HG03103 (cell line): ENCODE measurements at regions not wholly inside any gene's neighbourhood (a gene's known extent, or its start where the extent isn't known, plus 50 kb on each side); places are given as distances from the start of the nearest gene placed in this dataset.

ENCODE experiments used
- ATAC-seq: cut with Tn5 transposase; IDR thresholded peaks from one replicate; pipeline ENCODE4 v1.9.1; 2021; ENCODE audit warnings: low read depth; ENCODE audit not compliant: unreplicated experiment

DNA sequence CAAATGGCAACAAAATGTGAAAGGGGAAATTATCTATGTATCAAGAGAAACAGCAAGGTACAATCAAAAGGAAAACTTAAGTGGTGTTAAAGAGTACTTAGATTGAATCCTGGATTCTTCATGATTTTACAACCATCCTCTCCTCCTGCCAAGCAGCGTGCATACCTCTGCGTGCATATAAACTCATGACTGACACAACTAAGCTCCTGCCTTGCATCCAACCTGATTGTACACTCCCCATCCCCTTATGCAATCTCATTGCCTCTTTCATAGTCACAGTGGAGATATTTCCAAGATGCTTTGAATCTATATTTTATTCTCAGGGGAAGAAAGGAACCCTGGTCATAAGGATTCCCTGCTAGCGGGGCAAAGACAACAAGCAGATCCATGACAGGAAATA, 499.9 kb downstream of the KCTD12 start:
- ATAC-seq: no peak

DNA sequence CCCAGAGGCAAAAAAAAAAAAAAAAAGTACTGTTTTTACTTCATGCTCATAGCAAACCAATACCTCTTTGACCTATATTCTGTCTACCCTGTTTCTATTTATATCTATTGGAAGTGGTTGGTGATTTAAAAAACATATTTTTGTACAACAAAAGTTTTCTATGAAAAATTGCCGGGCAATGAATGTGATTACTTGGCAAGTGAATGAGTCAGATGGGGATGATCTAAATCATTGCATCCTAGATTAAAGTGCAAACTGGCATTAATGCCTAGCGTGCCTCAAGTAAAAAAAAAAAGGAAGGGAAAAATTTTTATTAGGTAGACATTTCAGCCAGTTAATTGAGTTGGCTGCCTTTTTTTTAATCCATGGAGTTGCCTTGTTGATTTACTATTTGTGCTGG, 500.6 kb downstream of the KCTD12 start:
- no peak for ATAC-seq

DNA sequence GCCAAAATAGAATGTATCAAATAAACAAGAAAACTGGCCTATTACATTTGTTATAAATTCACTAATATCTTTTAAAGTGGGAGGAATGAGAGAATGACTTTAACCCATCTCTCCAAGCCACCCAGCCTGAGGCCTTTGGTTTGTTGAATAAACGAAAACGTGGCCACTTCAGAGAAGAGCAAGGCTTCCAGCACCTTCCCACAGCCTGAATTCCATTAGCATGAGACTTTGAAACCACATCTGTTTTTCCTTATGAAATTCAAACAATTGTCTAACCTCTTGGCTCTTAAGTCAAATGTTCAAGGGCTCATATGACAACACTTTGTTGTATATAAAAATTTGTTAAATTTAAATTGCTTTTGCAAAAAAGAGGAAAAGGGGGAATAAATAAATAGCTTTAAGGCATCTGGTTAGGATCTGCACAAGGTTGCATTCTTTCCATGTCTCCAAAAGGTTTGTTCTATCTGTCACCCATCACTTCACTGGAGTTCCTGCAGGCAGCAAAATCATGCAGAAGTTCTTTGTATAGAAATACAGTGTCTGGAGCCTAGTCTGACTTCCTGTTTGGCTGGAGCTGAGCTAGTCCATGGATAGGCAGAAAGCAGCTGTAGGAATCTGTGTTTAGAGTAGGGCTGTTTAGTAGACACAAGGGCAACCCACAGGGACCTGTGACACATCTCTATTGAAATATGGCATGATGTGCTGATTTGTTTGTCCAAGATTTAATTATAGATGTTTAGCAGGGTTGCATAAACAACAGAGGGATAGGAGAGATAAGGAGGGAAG, 502.3 kb downstream of the KCTD12 start:
- ATAC-seq: no peak

DNA sequence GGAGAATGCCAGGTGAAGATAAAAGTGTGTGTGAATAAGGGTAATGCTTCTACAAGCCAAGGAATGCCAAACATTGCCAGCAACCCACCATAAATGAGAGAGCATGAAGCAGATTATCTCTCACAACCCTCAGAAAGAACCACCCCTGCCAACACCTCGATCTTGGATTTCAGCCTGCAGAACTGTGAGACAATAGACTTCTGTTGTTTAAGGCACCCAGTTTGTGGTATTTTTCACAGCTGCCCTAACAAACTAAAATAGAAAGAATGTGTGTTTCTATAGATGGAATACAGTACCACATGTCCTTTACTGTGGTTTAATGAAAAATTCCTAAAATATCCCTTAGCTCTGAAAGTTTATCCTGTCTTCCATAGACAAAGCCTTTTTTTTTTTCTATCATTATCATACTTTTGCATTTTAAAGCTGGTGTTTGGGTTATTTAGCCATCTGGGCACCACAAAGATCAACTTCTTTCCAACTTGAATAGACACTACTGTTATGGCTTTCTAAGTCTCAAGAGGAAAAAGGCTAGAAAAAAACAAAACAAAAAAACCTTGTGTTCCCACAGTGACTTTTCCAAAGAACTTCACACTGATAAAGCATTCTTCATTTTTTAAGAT, 505.6 kb downstream of the KCTD12 start:
- ATAC-seq: no peak

DNA sequence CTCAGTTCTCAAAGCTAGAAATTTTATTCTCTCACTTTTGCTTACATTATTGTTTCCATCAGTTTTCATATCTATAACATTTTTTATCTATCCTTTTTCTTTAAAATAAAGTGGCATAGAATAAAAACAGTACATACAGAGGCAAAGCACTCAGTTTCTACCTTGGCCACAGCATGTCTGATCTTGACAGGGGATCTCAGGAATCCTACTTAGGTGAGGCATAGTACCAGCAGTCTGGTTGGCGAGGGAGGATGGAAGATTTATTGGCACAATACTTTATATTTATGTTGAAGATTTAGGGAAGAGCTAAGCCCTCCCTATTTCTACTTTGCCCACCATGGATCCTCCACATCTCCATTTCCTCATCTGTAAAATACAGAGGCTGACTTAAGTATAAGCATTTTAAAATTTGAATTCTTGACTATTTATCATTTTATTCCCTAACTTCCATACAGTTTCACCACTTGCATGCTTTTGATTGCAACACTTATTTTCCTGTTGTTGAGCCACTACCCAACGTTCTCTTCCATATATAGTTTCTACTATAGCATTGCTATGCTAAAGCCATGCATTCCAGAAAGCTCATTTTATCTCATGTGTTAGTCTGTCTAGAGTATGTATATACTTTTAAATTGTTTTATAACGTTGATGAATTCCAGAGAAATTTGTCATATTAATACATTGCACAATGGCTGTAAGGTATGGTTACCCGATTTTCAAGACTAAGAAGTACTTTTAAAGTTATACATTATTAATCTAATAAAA, 506.7 kb downstream of the KCTD12 start:
- ATAC-seq: no peak

DNA sequence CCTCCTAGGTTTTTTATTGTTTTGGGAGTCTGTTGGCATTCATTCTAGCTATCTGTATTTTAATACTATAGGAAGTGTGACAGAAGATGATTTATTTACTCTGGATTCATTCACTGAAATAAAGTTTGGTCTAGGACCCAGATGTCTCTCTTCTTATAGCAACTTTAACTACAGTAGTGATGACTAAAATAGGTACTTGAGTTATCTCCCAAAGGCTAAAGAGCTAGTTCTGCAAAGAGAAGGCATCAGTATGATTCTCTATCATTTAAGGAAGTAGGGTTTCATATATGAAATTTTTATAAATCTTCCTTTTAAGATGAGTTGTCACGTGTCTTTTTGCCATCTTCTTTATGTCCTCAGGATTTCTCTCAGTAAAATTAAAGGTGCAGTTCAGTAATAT, 507.4 kb downstream of the KCTD12 start:
- no peak for ATAC-seq

DNA sequence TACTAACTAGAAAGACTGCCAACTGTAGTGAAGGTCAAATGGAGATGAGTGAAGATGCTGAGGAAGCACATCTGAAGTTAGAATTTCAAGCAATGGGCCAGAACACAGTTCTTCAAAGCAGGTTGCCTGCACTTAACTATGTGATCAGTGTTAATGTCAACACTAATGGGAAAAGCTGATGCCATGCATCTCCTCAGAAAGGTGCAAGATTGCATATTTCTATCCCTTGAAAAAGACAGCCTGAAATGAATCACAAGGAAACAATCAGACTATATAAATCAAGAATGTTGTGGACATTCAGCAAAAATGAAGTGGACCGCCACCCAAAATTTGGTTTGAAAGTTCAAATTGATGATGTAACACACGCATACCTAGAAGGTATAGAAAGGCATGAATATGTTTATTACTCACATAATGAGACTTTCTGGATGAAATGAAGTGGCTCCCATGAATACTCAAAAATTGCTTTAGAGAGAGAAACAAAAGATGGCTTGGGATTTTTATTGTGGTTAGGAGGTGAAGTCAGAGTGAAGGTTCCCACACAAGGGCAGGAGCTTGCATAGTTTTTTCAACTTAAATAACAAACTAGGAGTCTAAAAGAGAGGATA, 522.4 kb downstream of the KCTD12 start:
- ATAC-seq: no peak

DNA sequence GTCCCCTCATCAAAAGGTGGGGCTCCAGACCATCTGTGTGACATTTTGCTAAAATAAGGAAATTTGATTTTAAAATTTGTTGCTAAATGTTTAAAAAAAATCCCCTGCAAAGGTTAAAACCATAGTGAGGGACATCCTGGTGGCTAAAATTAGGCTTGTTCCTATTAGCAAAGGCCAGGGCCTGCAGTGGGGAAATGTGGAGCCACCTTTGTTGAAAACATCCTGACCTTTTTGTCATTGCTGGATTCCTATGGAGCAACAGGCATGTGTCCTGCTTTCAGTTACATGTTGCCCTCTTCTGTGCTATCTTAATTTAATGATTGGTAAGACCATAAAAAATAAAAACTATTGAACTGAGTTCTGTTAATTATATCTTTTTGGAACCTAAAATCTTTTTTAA, 524.3 kb downstream of the KCTD12 start:
- no peak for ATAC-seq

DNA sequence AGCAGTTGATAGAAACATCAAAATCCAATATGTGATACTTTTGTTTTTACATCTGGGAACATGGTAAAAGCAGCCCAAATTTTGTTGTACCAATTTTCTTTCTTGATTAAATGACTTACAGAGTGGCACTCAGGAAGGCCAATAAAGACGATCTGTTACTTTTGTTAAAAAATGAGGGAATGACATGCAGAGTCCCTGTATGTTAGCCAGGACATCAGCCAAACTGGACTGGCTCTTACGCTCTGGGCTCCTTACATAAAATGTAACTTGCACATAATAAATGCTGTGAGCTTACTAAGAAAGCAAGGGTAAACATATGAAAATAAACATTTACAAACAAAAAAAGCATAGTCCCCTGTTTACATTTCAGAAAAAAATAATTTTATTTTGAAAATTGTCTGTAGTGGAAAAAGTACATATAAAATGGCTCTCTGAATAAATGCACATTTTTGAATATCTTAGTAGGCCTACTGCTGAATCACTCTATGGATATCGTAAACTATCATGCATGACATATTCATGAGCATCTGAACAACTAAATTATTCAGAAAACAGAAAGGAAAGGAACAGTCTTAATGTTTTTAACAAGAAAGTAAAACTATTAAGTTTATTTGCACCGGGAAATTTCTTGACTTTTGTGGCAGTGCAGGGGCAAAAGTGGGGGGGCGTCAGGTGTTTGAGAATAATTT, 534.5 kb downstream of the KCTD12 start:
- no peak for ATAC-seq

DNA sequence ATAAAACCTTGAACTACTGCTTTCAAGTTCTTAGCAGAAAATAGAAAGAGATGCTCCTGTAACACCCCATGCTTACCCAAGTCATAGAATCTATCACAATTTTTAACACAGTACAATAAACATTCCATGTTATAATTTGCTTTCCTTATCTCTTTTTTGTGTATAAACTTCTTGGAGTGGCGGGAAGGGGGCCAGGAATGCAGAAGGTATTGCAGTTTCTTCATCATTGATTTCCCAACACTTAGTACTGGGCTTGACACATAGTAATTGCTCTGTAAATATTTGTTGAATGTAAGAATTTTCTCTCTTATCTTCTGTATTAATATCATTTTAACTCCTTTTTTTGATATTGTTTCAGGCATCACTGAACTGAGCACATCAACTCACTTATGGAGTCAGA, 535.8 kb downstream of the KCTD12 start:
- ATAC-seq: no peak

DNA sequence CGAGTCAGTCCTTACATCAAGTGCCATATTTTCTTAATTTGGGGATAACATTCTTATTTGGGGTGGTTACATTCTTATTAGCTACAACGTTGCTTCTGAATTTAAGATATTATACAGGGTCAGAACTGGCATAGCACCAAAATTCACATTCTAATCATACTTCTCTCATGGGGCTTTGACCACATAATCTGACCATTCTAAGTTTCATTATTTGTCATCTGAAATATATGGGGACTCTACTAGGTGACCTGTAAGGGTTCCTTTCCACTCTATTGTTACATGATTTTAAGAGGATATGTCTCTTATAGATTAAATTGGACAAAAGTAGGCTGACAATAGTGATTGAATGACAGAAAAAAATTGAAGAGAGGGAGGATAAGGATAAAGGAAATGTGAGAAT, 536.5 kb downstream of the KCTD12 start:
- no peak for ATAC-seq

DNA sequence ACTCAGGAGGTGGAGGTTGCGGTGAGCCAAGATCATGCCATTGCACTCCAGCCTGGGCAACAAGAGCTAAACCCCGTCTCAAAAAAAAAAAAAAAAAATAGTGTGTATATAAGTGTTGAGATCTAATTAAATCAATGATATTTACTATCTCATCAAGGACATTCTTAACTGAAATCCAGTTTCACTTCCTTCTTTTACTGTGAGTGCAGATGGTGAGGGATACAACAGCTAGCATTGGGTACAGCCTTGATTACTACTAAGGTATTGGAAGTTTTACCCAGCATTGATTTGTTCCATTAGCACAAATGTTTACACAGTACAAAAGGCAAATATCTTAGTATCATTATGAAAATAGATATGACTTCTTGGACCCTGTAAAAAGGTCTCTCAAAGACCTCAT, 546.6 kb downstream of the KCTD12 start:
- no peak for ATAC-seq

DNA sequence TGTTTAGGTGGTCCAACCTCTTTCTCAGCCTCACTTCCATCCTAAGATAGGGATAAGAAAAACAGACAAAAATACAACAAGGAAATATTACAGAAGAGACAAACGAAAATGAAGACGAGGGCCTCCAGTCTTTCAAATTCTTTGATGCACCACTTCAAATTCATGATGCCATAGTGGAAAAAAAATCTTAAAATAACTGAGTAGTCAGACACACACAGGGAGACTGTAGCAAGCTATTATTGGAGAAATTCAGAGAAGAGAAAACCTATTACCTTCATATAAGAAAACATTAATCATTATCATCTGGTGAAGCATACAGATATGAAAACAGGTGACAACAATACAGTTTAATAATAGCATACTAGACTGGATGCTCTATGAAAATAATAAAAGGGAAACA, 548.2 kb downstream of the KCTD12 start:
- ATAC-seq: no peak

DNA sequence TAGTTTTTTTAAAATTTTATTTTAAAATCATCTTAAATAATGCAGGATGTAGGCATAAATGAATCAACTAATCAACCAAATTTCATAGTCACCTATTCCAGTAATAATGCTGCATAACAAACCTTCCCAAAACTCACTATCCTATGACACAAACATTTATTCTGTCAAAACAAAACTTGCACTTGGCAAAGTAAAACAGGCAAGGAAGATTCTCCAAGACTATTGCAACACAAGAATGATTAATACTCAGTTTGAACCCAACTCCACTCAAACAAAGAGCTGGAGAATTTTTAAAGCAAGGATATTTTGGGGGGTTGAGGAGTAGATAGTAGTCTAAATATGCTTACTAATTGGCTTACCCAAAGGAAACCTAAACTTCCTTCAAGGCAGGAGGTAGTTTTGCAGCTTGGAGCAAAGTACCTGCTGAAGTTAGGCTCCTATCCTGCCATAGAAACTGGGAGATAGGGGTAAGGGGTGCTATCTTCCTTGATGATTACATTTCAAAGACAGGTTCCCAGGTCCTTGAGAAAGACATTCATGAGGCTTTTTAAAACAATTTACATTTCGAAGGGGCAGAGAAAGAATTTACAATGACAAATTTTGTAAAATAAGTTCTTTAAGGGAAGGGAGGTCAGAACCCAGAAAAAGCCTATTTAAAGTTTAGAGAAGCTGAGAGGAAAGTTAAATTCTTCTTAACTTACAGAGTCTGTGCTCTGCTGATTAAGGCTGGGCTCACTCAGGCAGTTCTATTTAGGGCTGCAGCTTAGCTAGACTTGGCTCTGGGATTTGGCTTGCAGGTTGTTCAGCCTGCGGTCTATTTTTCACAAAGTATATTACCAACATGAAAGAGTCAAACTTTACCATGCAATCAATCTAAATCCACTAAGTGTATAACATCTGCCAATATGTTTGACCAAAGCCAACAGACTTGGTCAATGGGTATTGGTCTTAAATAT, 549.0 kb downstream of the KCTD12 start:
- no peak for ATAC-seq

DNA sequence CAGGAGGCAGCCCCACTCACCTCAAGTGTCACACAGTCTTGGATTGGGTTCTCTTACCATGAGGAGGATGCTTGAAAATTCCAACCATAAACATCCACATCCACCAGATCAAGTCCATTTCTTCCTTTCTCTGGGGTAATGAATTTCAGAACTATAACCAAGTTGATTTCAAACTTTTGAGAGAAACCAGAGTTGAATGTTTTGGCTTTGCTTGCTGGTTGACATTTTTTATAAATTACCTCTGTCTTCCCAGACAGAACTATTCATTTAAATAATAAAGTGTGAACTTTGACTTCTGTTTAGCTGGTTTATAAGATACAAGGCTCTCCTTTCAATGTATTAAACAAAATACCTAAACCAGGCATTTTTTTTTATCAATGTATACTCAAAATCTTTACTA, 550.7 kb downstream of the KCTD12 start:
- no peak for ATAC-seq

DNA sequence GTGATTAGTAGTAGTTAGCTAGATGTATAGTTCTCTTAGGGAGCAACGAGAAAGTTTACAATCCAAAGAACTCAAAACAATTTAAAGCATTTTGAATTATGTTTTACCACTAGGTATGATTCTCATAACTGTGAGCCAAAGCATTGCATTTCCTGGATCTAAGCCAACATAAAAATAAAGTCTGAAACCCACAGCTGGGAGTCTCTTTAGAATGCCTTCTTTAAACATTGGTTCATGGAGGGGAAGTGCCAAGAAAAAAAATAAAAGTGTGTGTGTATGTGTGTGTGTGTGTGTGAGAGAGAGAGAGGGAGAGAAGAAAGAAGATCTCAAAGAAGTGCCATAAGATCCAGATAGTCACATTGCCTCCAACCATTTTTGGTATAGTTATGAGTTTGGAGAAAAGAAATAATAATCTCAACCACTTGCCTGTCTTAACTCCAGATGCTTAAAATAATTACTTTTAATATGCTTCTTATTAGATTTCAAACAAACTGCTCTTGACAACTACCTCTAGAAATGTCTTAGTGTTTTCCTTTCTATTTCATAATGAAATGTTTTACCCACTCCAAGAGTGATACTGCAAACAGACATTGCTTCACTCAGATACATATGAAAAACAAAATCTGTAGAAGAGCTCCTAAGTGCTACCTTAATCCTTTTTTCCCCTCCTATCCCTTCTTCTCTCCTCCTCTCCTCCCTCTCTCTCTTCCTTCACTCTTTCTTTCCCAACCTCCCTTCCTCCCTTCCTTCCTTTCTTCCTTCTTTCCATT, 554.1 kb downstream of the KCTD12 start:
- no peak for ATAC-seq

DNA sequence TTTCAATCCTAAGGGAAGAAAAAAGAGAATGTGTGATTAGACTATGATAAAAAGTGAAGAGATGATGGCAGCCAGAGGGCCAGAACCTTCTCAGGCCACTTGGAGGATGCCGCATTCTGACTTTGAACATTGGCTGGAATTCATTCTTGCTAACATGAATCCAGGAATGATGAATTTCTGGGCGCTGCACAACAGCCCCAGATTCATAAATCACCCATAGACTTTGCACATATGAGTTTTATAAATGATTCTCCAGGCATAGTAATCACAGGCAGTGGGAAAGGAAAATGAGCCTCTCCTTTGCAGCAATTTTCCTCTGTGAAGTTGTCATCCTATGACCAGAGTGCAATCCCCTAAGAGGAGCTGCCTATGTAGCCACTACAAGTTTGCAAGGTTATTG, 555.4 kb downstream of the KCTD12 start:
- no peak for ATAC-seq

DNA sequence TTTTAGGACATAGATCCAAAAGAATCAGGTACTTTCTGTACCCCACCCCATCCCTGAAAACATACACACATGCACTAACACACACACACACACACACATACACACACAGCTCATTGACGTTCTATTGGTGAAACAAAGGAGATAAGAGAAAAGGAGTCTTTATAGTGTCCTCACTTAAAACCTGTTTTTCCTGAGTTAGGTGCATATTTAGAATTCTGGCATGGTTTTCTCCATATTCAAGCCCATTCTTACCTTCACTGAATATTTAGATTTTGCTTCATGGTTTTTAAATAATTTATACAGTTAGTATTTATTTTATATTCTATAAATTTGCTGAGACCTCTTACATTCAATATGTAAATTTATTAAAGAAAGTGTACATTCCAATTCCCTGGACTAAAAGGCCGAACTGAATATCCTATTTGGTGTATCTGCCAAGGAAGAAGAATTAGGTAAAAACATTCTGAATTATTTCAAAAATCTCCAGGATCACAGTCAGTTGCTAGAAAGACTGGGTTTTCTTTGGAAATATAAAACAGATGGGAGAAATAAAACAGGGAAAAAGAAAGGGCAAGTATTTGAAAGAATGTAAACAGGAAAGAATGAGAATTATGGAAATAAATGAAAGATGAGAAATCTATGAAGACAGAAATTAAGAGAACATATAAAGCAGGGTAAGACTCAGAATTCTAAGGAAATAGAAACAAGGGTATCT, 556.2 kb downstream of the KCTD12 start:
- no peak for ATAC-seq
